BE2C (cell line): ENCODE measurements at regions not wholly inside any gene's neighbourhood (a gene's known extent, or its start where the extent isn't known, plus 50 kb on each side); places are given as distances from the start of the nearest gene placed in this dataset.

Experiments used
- DNase-seq: peaks from one replicate; pipeline ENCODE4 v3.0.0-alpha.2; 2020
- H3K27me3 ChIP-seq: fragments of 250-450 bp; sonication (Bioruptor Pico); 2 replicates; pipeline ENCODE4 v1.5.1; 2020; ENCODE audit warnings: mild to moderate bottlenecking
- H3K36me3 ChIP-seq: fragments of 250-450 bp; sonication (Bioruptor Pico); 2 replicates; pipeline ENCODE4 v1.5.1; 2020; ENCODE audit warnings: mild to moderate bottlenecking
- H3K4me1 ChIP-seq: fragments of 250-450 bp; sonication (Bioruptor Pico); 2 replicates; pipeline ENCODE4 v1.5.1; 2020
- H3K4me3 ChIP-seq: 2 replicates; pipeline ENCODE4 v1.5.1; 2011; ENCODE audit warnings: low read depth, low read length
- H3K9me3 ChIP-seq: fragments of 250-450 bp; sonication (Bioruptor Pico); 2 replicates; pipeline ENCODE4 v1.5.1; 2020
- CTCF ChIP-seq: IDR thresholded peaks from 2 replicates; pipeline ENCODE4 v1.5.1; 2012; ENCODE audit warnings: mild to moderate bottlenecking, low read depth, low read length

GRCh38 chr1:184861755-184862336 lies 107.2 kb upstream of the EDEM3 start:
- H3K9me3 ChIP-seq, result no peaks in the 10 kb centered on the region; the same call in 1 of the 2 replicates
- no peaks in the 10 kb centered on the region for H3K4me1 ChIP-seq
- DNase-seq, result no peak
- no peak for TF ChIP-seq CTCF
- H3K36me3 ChIP-seq, result no peaks in the 10 kb centered on the region
- no peaks in the 10 kb centered on the region; the same call in 1 of the 2 replicates for H3K27me3 ChIP-seq
- no peak overlapping the region for H3K4me3 ChIP-seq

- H3K9me3 ChIP-seq, result no peaks in the 10 kb centered on the region; the same call in 1 of the 2 replicates
Observed at GRCh38 chr1:184860985-184861754, 106.5 kb upstream of the EDEM3 start.

GRCh38 chr1:184860535-184860934 lies 105.9 kb upstream of the EDEM3 start:
- no peak for TF ChIP-seq CTCF
- H3K4me1 ChIP-seq, result no peaks in the 10 kb centered on the region
- H3K4me3 ChIP-seq, result no peak overlapping the region
- H3K36me3 ChIP-seq, result no peaks in the 10 kb centered on the region
- no peaks in the 10 kb centered on the region; the same call in 1 of the 2 replicates for H3K9me3 ChIP-seq
- no peak for DNase-seq
- no peaks in the 10 kb centered on the region; the same call in 1 of the 2 replicates for H3K27me3 ChIP-seq

More at GRCh38 chr1:184860985-184861754, 106.5 kb upstream of the EDEM3 start:
- Histone ChIP-seq H3K36me3 (no peaks in the 10 kb centered on the region), H3K4me1 (no peaks in the 10 kb centered on the region), H3K27me3 (no peaks in the 10 kb centered on the region; the same call in 1 of the 2 replicates), H3K4me3 (no peak overlapping the region)
- no peak for DNase-seq
- no peak for TF ChIP-seq CTCF

- Histone ChIP-seq H3K9me3 (no peaks in the 10 kb centered on the region; the same call in 1 of the 2 replicates), H3K4me3 (no peak overlapping the region)
- no peak for DNase-seq
Observed at GRCh38 chr1:184859381-184860105, 104.9 kb upstream of the EDEM3 start.

GRCh38 chr1:184858288-184858687 lies 103.6 kb upstream of the EDEM3 start:
- H3K9me3 ChIP-seq, result no peaks in the 10 kb centered on the region; the same call in 1 of the 2 replicates
- no peak for DNase-seq
- H3K4me3 ChIP-seq, result no peak overlapping the region
- no peaks in the 10 kb centered on the region for H3K36me3 ChIP-seq
- no peaks in the 10 kb centered on the region for H3K4me1 ChIP-seq
- H3K27me3 ChIP-seq, result no peaks in the 10 kb centered on the region; the same call in 1 of the 2 replicates
- TF ChIP-seq CTCF, result no peak

More at GRCh38 chr1:184859381-184860105, 104.9 kb upstream of the EDEM3 start:
- H3K36me3 ChIP-seq, result no peaks in the 10 kb centered on the region
- TF ChIP-seq CTCF, result no peak
- H3K27me3 ChIP-seq, result no peaks in the 10 kb centered on the region; the same call in 1 of the 2 replicates
- no peaks in the 10 kb centered on the region for H3K4me1 ChIP-seq
